ENCODE measurements at regions not wholly inside any gene's neighbourhood (a gene's known extent, or its start where the extent isn't known, plus 50 kb on each side); places are given as distances from the start of the nearest gene placed in this dataset.

DNA sequence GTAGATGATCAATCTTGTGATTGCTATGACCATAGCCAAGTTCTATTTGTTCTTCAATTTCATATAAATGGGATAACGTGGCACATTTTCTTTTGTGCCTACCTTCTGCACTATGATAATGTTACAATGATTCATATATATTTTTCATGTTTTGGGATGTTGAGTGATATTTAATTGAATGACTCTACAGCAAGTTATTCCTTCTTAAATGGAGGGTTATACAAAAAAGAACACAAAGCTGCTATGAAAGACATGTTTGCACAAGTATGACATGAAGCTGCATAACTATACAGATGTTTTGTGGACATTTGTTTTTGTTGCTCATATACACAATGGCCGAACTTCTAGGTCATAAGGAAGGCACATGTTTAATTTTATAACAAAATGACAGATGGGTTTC lies 356.2 kb downstream of the CBLN2 start:
- DNase-seq (ENCODE audit: low read depth in 2 of 2): no peak

DNA sequence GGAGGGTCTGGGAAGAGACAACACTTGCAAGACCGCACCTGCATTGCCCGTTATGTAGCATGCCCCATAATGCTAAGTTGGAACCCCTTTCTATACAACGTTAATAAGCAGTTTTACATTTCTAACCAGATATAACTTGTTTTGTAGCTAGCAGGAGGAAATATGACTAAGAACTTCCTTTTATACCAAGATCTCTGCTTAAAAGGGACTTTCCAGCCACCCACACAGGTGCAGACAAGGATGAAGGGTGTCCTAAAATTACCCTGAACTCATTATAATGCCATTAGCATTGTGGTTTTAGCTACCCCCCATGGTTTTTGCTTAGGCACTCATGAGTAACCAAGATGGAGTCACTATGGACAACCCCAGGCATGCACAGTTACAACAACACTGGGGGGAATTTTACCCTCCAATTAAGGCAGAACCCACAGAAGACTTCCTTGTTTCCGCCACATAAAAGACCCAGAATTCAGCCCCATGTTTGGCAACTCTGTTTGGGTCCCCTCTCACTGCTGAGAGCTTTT lies 362.8 kb downstream of the CBLN2 start:
- DNase-seq (ENCODE audit: low read depth in 2 of 2): no peak

DNA sequence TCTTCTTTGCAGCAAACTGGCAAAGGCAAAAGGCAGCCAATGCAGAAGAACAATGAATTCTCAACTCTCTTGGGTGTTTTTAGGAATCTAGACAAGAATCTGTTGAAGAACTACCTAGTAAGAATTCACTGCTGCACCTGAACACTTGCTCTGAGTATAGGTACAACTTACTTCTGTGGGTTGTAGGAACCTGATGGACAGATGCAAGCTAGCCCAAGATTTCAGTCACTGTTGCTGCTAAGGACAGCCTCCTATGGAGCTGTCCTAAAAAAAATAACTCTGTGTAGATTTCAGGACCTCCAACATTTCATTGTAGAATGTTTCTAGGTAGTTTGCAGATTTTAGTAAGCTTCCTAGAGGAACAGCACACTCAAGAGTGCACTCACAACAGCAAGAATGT lies 363.5 kb downstream of the CBLN2 start:
- DNase-seq (ENCODE audit: low read depth in 2 of 2): no peak

DNA sequence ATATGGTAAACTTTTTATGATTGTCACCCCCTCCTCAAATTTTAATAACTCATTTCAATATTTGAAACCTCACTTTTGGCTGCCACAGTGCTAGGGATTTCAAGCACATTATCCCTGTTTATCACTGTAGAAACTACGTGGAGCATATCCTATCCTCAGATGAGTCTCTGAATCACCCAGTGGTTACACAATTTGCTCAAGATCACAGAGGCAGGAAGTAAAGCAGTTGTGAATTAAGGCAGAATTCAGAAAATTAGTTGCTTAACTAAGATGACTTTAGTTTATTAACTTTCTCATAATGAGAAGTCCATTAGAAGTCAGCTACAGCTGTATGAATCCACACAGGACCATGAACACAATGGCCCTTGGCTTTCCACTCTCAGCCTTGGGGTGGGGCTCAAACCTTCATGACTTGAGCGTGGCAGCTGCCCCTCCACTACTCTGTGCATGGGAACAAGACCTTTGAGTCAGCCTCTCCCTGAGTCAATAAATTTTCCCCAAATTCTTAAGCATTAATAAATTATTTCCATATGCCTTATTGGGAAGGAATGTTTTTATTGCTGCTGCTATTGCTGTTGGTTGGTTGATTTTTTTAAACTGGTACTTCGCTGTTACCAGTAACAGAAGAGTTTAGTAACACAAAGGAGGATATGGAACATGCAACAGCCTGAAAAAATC lies 369.0 kb downstream of the CBLN2 start:
- DNase-seq (ENCODE audit: low read depth in 2 of 2): no peak

DNA sequence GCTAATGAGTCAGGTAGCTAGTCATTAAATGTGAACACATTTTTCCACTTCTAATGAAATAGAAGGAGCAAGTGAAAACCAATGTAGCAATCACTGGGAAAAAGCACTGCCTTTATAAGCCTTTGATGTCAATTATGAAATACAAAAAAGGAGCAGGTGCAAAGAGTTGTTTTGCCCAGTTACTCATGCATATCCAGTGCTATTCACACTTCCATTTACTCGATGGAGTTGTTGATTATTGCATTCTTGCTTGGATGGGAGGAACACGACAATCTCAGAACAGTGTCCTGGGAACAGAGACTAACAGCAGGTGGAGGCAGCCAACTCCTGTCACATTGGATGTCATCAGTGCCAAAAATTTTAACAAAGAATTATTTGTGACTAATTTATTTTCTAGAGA lies 372.5 kb downstream of the CBLN2 start:
- no peak for DNase-seq (ENCODE audit: low read depth in 2 of 2)

DNA sequence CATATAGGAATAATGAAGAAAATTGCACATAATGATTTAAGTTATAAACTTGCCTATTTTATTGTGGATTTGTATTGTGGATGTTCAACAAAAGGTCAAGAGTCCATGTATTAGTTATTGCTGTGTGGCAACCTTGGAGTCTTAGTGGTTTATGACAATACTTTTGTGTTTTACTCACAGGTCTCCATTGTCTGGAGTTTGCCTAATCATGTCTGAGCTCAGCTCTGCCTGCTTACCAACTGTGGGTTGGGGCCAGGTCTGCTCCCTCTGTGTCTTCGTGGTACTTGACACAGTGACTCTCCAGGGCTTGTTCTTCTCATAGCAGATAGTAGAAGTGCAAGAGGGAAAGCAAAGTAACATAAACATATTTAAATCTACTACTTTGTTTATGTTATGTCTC lies 382.5 kb downstream of the CBLN2 start:
- no peak for DNase-seq (ENCODE audit: low read depth in 2 of 2)

DNA sequence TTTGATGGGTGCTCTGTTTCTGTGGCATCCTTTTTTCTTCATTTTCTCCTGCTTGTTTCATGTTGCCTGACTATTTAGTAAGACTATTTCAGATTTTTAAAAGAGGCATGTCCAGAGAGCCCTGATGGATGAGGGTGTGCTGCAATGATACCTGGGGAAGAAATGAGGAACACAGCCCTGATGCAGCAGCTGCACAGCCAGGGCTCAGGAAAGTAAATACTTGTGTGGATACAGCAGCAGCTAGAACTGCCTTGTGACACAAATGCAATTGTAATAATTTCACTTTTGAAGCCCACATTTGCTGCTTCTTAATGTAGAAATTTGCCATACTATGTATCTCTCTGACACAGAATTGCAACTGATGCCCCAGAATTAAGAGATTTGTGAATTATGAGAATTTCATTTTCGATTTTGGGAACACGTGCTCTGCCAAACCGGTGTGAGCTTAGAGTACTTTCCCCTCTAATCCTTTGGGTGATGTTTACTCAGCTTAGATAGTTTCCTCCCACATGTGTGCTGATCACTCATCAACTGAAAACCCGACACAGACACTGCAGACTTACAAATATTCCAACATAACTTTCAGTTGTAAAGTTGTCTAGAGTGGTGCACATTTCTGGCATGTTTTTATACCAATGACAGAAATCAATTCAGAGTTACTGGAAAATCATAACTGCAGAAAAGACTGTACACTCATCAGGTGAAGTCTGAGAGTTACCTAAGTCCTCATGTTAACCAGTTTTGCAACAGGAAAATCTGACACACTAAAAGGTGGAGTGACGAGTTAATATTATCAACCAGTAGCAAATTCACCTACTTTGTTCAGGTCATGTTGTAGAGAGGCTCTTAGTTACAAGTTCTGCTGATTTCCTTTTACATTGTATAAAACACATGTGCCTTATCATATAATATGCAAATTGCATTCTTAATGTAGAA lies 383.4 kb downstream of the CBLN2 start:
- DNase-seq (ENCODE audit: low read depth in 2 of 2): no peak

DNA sequence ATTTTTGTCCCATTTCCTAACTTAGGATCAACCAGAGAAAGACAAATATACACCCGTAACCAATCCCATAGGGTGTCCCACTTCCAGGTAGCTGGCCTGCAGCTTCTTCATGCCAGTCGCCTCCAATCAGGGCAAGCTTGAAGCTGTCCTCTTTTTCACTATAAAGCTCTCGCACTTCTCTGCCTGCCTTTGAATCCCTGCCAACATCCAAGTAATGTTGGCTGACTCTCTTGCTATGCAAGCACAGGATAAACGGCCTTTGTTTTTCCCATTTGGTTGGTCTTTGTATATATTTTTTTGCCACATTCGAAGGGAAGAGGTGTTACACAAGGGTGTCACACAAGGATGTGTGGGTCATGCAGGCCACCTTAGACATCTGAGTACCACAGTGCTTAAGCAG lies 388.8 kb downstream of the CBLN2 start:
- no peak for DNase-seq (ENCODE audit: low read depth in 2 of 2)

DNA sequence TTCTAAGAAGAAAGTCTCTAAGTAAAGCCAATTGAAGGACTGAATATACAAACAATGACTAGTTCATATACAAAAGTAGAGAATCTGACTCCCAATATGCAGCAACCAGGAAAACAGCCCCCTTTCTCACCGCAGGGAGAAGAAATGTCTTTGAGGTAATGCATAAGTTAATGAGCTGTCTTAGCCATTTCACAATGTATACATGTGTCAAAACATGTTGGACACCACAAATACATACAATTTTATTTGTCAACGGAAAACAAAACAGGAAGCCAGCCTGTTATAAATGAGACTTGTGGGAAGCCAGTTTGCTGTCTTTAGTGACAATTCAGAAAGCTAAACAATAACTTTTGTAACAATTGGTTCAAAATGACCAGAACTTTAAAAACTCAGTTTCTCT lies 389.2 kb downstream of the CBLN2 start:
- DNase-seq (ENCODE audit: low read depth in 2 of 2): no peak

DNA sequence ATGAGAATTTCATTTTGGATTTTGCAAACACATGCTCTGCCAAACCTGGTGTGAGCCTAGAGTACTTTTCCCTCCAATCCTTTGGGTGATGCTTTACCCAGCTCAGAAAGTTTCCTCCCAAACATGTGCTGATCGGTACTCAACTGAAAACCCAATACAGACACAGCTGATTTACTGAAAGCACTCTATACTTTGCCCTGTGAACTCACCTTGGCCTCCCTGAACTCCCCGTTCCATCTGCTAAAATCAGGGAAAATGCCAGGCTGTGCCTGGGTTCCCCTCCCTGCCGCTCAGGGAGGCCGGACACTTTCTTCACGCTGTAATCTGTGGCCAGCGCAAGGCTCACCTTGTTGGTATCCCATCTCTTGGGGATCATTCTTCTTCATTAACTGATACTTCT lies 391.2 kb downstream of the CBLN2 start:
- no peak for DNase-seq (ENCODE audit: low read depth in 2 of 2)

DNA sequence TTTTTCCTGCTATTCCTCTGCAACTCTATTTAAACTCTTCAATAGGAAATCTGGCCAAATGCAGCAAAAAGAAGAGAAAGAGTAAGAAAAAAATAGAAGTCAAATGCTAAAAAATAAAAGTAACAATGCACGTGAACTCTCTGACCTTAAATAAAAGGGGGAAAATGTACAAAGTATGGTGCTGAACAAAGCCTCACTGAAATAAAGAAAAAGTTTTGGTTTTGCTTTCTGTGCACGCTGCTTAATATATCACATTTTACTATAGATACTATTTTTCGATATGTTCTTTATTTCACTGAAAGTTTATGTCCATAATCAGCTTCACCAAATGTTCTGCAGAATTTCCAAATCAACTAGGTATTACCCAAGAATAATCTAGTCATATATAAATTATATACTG lies 396.3 kb downstream of the CBLN2 start:
- no peak for DNase-seq (ENCODE audit: low read depth in 2 of 2)

DNA sequence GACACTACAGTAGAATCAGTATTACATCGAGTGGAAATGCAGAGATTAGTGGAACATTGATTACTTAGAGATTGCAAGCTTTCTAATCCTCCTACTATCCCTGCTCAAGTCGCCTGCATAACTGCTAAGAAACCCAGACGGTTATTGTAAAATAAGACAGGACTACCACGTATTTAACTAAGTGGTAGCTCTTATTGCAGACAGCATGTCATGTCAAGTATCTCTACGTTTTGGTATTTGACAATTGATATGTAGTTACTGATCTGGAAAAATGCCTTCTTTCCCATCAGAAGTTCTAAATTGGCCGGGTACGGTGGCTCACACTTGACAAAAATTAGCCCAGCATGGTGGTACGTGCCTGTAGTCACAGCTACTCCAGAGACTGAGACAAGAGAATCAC lies 404.1 kb downstream of the CBLN2 start:
- DNase-seq (ENCODE audit: low read depth in 2 of 2): no peak

DNA sequence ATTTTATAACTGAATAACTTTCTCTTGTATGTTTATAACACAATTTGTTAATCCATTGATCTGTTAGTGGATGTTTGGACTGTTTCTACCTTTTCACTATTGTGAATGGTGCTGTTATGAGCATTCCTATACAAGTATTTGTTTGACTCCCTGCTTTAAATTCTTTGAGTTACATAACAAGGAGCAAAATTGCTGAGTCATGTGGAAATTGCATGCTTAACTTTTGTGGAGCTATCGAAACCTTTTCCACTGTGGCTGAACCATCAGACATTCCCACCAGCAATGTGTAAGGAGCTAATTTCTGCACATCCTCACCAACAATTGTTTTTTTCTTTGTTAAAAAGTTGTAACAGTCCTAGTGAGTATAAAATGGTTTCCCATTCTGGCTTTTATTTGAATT lies 415.5 kb downstream of the CBLN2 start:
- no peak for DNase-seq (ENCODE audit: low read depth in 2 of 2)

DNA sequence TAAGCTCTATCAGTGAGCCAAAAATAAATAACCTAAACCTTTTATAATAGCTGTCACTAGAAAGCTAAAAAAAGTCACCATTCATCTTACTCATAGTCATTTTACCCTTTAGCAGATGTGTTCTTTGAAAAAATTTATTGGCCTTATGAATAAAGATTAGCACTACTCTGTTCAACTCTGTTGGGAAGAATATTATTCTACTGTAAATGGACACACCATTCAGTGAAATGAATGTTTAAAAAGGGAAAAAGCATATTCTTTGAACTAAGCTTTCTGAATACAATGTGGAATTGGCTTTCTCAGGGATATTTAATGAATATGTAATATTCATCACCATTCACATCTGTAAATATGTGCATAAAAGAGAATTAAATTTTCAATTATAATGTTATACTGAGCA lies 422.0 kb downstream of the CBLN2 start:
- DNase-seq (ENCODE audit: low read depth in 2 of 2): no peak

DNA sequence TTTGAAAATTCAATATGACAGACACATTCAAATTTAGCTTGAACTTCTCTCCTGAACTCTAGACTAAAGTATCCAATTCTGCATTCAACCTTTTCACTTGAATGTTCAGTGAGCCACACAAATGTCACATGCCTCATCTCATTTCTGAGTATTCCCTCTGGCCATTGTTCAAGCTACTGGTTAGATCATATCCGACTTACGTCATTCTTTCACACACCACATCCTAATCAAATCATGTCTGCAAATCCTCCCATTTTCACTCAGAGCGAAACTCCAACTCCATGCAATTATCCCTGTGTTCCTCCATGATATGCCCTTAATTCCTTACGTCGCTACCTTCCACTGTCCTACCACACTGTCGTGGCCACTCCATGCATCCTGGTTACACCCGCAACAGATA lies 425.1 kb downstream of the CBLN2 start:
- DNase-seq (ENCODE audit: low read depth in 2 of 2): no peak

DNA sequence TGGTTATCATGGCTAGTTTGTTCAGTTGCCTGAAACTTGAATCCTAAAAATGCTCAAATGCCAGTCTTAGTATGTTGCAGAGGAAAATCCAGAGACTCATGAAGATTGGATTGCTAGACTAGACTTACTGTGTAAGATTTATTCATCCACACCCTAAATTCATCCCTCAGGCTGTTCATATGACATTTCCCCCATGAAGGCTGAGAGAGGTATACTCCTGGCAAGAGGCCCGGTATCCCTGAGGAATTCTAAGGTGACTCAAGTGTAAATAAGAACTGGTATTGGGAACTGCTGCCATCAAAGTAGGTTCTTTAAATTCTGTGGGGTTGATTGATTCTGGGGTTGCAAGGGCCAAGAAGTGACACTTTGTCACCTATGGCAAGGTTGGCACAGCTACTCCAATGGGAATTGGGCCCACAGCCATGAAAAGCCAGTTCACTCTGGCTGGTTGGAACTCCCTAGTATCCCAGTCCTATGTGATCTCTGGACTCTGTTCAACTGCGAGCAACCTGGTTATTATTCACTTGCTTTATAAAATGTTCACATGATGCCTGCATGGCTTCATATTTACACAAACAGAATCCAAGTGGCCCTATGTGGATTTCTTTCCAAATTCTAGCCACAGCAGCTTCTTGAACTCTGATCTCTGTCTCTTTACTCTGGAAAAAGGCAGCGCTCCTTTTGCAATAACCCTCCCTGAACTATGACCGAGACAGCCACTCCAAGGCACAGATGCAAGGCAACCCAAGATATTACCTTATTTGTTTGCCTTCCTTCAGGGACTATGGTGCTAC lies 429.1 kb downstream of the CBLN2 start:
- DNase-seq (ENCODE audit: low read depth in 2 of 2): no peak

DNA sequence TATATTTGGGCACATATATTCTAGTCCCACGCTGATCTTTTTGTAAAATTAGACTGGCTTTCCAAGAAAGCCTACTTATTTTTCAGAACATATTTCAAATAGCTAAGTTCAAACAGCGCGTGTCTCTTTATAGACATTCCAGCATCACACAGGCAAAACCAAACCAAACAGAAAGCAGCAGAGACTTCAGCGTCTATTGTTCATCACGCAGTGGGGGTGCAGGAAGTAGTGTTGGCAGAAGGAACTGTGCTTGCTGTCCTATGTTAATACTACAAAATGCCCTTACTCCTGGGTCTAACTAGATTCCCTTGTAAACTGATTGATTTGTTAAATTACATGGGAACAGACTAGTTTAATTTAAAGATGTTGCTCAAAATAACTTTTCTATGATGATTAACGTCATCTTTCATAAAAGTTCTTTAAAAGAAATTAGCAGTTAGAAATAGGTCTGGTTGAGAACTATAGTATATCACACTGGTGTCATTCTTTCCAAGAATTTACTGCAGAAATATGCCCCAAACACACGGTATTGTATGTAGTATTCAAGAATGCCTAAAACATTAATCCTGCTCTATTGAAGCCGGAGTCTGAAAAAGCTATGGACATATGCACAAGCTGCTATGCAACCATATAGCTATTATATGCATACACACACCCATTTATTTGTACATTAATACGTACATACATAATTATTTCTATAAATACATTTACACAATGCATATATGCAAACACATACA lies 436.3 kb downstream of the CBLN2 start:
- no peak for DNase-seq (ENCODE audit: low read depth in 2 of 2)

DNA sequence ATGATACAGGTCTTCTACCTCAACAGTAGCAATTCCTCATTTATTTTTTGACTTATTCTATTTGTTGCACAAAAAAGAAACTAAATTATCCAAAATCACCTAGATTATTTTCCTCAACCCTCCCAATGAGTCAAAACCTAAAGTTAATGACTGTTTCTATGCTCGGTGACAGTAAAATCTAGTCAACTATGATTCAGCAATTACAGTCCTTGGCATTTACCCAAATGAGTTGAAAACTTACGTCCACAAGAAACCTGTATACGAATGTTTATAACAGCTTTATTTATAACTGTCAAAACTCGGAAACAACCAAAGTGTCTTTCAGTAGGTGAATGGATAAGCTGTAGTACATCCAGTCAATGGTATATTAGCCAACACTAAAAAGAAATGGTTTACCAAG lies 439.3 kb downstream of the CBLN2 start:
- DNase-seq (ENCODE audit: low read depth in 2 of 2): no peak

DNA sequence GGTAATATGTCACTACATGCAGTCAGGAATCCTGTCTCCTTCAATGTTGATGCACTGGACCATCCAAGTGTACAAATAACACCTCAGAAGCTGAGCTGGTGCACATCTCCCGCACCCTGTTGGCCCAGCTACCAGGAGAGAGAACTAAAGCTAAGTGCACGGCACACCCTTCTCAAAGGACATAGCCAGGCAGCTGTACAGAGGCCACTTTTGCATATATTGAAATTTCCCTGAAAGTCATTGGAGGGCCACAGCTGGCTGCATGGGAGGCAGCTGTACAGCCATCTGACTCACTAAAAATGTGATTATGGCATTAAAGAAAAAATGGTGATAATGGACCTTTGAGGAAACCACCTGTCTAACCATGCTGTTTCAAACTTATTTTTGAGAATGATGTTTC lies 441.7 kb downstream of the CBLN2 start:
- no peak for DNase-seq (ENCODE audit: low read depth in 2 of 2)

DNA sequence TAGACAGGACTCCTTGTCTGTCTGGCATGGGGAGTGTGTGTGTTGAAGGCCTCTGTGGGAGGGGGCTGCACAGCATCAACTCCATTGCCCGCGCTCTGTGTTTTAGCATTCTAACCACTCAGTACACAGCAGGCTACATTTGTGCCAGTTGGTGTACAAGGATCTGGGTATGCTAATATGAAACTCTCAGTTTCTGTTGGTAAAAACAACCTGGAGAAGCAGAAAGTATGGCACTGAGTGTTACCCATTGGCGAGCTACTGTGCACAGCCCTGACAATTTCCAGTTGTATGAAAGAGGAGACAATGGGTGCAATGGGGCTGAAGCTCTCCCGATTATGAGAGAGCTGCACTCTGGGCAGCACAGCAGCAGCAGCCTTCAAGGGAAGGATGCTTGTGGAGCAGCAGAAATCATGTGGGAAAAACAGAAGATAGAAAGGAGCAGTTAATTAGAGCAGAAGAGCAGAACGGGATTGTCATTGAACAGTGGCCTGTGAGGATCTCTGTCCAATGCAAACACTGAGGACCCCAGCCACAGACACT lies 443.6 kb downstream of the CBLN2 start:
- no peak for DNase-seq (ENCODE audit: low read depth in 2 of 2)

DNA sequence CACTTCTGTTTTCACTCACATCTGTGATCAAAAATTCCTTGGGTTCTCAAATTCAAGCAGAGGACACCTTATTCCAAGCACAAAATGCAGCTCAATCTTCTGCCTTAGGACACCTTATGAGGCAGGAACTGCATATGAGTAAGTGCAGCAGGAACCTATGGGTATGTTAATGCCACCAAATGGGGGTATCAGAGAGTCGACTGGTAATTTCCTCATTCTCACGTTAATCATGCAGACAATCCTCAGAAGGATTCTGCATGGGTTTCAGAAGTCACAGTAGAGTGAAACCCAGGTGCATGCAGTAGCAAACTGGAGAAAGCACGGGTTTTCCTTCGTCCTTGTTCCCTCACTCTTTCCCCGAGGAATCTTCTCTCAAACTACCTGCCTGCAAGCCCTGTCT lies 452.8 kb downstream of the CBLN2 start:
- DNase-seq (ENCODE audit: low read depth in 2 of 2): no peak

All from activated CD8-positive, alpha-beta memory T cell treated with anti-CD3 and anti-CD28 coated beads for 4 hours (primary cell).